AG20443 (cell line): ENCODE measurements at regions not wholly inside any gene's neighbourhood (a gene's known extent, or its start where the extent isn't known, plus 50 kb on each side); places are given as distances from the start of the nearest gene placed in this dataset.

Source experiments
- DNase-seq: peaks from one replicate; pipeline ENCODE4 v3.0.0; 2012; ENCODE audit warnings: low spot score, mixed read lengths

DNA sequence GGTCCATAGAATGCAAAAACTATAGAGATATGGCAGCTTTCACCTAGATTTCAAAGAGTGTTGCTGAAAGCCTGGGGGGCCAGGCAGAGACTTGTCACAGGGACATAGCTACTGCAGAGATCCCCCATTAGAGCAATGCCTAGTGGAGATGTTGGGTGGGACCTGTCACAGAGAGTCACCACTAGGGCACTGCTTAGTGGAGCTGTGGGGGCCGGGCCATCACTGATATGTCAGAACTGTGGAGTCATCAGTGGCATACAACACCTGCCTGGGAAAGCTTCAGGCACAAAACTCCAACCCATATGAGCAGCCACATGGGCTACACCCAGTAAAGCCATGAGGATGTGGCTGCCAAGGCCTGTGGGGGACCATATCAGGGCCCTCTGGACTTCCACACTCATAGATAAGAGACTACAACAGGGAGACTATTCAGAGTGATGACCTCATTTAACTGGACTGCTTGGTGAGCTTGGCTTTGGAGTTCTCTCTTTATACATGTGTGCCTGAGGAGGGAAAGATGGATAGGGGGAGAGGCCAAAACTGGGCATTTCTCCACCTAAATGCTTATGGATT is 176.3 kb downstream of the ZNF621 start:
- DNase-seq = no peak

- DNase-seq = no peak
Observed at GRCh38 chr3:40704224-40704623, 179.5 kb downstream of the ZNF621 start.

GRCh38 chr3:40705663-40706062 is 180.9 kb downstream of the ZNF621 start:
- no peak for DNase-seq

- no peak for DNase-seq
Observed at GRCh38 chr3:40713306-40713705, 188.5 kb downstream of the ZNF621 start.

GRCh38 chr3:40713795-40714194 is 189.0 kb downstream of the ZNF621 start:
- no peak for DNase-seq

- no peak for DNase-seq
Observed at GRCh38 chr3:40714771-40715345, 190.1 kb downstream of the ZNF621 start.

GRCh38 chr3:40715551-40715950 is 190.8 kb downstream of the ZNF621 start:
- DNase-seq = no peak

GRCh38 chr3:40717471-40717870 is 192.7 kb downstream of the ZNF621 start:
- no peak for DNase-seq

GRCh38 chr3:40718209-40718608 is 193.4 kb downstream of the ZNF621 start:
- DNase-seq = no peak

- no peak for DNase-seq
Observed at GRCh38 chr3:40718681-40719080, 193.9 kb downstream of the ZNF621 start.

DNA sequence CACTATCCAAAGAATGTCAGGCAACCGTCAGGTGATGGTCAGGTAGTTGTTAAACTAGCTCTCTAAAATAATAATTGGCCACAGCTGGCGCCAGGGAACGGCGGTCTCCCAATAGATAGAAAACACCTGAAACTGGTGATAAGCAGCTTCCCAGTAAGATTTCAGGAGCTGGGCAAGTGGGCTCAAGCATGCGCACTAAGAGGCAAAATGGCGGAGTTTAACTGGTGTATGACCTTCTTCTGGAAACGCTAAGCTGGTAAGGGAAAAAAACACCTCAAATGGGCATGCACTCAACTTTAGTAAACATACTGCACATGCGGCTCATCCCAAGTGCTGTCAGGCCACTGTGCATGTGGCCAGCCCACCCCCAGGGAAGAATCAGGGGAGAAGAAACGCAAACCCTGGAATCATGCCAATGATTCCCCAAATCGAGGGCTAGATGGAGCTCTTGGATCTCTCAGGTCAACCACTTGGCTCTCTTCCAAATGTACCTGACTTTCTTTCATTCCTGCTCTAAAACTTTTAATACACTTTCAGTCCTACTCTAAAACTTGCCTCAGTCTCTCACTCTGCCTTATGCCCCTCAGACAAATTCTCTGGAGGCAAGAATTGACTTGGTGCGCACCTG is 195.0 kb downstream of the ZNF621 start:
- no peak for DNase-seq

GRCh38 chr3:40720341-40720740 is 195.6 kb downstream of the ZNF621 start:
- DNase-seq = no peak

- DNase-seq = no peak
Observed at GRCh38 chr3:40720863-40721262, 196.1 kb downstream of the ZNF621 start.

GRCh38 chr3:40723083-40723660 is 198.4 kb downstream of the ZNF621 start:
- DNase-seq = no peak

DNA sequence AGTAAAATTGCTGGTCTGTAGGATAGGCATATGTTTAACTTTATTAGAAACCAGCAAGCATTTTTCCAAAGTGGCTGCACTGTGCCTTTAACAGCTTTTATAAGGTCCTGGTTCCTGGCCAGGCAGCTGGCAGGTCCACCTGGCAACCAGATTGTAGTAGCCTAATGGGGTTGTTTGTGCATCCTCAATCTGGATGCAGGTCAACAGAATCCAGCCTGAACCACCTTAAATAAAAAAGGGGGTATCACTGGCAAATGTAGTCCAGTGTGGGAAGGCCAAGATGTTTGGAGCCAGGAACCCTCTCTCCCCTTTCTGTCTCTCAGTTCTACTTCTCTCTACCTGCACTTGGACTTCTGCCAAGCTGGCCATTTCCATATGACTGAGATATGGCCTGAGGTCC is 200.3 kb downstream of the ZNF621 start:
- no peak for DNase-seq

DNA sequence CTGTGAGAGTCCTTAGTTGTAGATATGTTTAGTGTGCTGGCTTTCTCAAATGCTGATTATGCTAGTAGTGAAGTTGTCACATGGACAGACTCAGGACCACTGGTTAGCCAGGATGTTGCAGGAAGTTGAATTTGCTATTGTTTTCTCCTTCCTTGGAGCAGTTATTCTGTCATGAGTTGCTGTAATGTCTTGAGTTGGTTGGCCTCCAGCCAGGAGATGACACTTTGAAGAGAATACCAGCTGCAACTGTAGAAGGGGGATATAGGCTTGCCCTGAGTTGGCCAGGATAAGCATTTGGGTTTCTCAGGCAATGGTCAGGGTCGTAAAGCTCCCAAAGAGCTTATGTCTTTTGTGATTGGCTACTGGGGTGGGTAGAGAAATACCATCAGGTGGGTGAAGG is 206.7 kb downstream of the ZNF621 start:
- no peak for DNase-seq

DNA sequence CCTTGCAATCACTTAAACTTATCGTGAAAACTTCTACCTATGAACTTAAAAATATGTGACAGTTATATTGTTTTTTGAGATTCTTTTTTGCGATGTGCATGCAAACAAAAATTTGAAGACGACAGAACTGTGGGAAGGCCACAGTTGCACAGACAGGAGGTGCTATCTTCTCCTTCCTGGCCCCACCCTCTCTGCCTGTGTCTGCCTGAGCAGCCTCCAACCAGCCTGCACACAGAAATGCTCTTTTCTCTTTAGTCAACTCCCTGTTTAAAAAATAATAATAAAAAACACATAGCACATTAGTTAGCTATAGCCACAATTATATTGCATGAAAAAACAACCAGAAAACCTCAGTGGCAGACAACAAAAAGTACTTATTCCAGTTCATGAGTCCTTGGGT is 212.2 kb downstream of the ZNF621 start:
- DNase-seq = no peak

DNA sequence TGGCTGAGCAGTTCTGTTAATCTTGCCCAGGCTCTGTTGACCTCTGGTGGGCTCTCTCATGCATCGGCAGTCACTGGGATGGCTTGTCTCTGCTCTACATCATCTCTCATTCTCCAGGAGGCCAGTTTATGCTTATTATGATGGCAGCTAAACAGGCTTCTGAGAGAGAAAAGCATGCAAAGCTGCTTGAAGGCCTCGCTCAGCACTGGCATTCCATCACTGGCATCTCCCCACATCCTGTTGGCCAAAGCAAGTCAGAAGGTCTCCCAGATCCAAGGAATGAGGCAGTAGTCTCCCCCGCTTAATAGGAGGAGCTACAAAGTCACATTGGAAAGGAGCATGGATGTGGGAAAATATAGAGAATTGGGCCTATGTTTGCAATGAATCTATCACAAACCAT is 212.6 kb downstream of the ZNF621 start:
- no peak for DNase-seq

DNA sequence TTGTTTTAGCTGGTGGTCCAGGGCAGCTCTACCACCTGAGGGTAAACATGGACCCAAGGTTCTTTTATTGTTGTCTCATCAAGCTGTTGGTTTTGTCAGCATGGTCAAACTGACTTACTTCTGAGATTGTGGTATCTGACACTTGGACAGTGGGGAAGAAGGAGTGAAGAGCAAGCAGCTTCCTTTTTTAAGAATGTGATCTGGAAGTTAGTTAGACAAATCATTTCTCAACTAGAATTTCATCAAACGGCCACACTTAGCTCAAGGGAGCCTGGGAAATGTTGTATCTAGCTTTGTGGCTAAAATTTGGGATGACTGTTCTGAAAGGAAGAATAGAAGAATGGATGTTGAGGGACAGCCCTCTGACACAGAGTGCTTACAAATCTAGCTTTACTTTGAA is 215.2 kb downstream of the ZNF621 start:
- no peak for DNase-seq

DNA sequence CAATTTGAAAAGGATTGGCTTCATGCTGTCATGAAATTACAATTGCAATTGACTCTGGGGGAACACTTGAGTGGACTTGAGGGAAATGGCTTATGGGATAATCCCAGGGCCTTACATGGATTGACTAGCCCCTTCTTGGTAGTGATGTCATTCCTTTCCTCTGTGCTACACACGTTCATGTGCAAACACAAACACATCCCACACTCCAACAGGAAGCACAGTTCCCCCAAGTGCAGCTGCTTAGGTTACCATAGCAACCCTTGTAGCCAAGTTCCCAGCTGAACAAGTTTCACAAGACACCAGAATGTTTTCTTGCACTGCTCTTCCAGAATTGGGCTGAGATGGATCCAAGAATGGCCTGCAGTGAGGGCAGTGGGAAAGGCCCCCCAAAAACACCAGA is 217.0 kb downstream of the ZNF621 start:
- no peak for DNase-seq

DNA sequence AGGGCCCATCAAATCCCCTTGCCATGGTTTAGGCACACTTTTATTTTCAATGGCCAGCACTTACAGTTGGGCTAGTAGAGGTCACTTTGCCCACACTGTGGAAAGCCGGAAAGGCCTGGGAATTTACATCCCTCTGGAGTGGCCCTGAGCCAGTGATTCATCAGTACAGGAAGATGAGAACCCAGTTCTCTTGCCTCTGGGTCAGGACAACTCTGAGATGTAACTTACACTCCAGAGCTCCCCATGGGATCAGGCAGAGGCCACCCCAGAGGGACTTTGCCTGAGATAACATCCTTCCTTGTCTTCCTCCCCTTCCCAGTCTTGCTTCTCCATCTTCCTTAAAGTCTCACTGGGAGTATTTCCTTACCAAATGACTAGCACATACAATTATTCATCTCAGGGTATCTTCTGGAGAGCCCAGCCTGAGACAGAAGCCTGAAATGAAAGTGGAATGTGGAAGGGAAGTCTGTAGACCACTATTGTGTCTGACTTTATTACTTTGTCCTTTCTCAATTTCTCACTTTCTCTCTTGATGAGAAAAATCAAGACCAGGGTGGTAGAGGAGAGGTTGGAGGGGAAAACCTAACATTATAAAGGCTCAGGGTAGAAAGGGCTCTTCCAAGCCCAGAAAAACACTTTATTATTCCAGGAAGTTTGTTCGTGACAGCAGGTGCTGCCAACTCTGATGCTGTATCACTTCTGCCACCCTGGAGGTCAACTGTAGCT is 220.8 kb downstream of the ZNF621 start:
- DNase-seq = no peak

DNA sequence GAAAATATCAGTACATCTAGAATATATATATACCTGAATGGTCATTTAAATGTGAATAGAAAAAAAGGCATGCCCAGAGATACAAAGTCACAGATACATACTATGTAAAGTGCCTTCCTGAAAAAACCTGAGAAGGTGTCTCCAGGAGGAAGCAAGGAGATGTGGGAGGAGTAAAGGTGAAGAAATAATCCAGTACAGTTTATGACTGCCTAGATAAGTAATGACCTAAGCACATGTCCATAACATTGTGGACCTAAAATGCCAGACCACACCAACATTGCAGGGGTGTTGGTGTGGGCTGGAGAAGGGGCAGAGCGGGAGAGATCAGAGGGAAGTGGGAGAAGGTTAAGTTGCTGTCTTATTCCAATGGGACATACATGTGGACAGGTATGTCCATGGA is 226.9 kb downstream of the ZNF621 start:
- DNase-seq = no peak

DNA sequence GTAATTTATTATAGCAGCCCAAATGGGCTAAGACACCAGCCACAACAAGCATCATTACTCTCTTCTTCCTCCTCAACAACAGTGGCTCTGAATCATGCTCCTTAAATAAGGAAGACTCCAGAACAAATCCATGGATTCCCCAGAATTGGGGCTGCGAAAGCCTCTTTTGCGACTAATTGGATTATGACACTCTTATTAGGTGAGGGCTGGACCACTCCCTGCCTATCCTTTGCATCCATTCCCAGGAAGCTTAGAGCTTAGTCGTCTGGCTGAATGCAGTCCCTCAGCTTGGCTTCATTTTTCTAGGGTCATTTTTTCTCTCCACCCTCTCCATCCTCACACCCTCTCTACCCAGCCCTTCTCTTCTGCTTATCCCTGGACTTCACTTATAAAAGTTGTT is 227.7 kb downstream of the ZNF621 start:
- no peak for DNase-seq
